SK-N-SH (cell line): ENCODE measurements at regions not wholly inside any gene's neighbourhood (a gene's known extent, or its start where the extent isn't known, plus 50 kb on each side); places are given as distances from the start of the nearest gene placed in this dataset.

Experiments used
- CHD2 ChIP-seq: fragments of 150-350 bp; IDR thresholded peaks from 2 replicates; pipeline ENCODE4 v1.6.1; 2018; ENCODE audit warnings: low read length; ENCODE audit not compliant: partially characterized antibody
- EZH2phosphoT487 ChIP-seq: fragments of 200-600 bp; sonication (generic); IDR thresholded peaks from 2 replicates; pipeline ENCODE4 v1.6.1; 2017; ENCODE audit warnings: low read depth, mixed run types, mild to moderate bottlenecking, antibody characterized with exemption, moderate library complexity, borderline replicate concordance
- FOSL2 ChIP-seq: IDR thresholded peaks from 2 replicates; pipeline ENCODE4 v1.4.0; 2012; ENCODE audit warnings: low read depth, mild to moderate bottlenecking, moderate library complexity, borderline replicate concordance
- MEF2A ChIP-seq: IDR thresholded peaks from 2 replicates; pipeline ENCODE4 v1.4.0; 2012; ENCODE audit warnings: low read depth, borderline replicate concordance
- PBX3 ChIP-seq: IDR thresholded peaks from 2 replicates; pipeline ENCODE4; 2012
- RAD21 ChIP-seq: IDR thresholded peaks from 2 replicates; pipeline ENCODE4 v1.6.1; 2012; ENCODE audit warnings: mild to moderate bottlenecking, low read length
- RCOR1 ChIP-seq: fragments of 150-350 bp; IDR thresholded peaks from 2 replicates; pipeline ENCODE4 v1.6.1; 2017; ENCODE audit warnings: antibody characterized with exemption, low read length
- REST ChIP-seq: IDR thresholded peaks from 2 replicates; pipeline ENCODE4 v1.6.1; 2012; ENCODE audit warnings: mild to moderate bottlenecking, low read depth, low read length, moderate library complexity
- RFX5 ChIP-seq: IDR thresholded peaks from 2 replicates; pipeline ENCODE4 v1.6.1; 2012; ENCODE audit warnings: mild to moderate bottlenecking, improper control_type of control experiment, low read length
- RXRA ChIP-seq: IDR thresholded peaks from 2 replicates; pipeline ENCODE4 v1.4.0; 2012; ENCODE audit warnings: low read depth, mild to moderate bottlenecking, borderline replicate concordance
- SMC3 ChIP-seq: IDR thresholded peaks from 2 replicates; pipeline ENCODE4 v1.6.1; 2012; ENCODE audit warnings: low read depth, low read length, improper control_type of control experiment
- USF1 ChIP-seq: IDR thresholded peaks from 2 replicates; pipeline ENCODE4 v1.4.0; 2012; ENCODE audit warnings: low read depth, borderline replicate concordance
- USF2 ChIP-seq: fragments of 150-350 bp; IDR thresholded peaks from 2 replicates; pipeline ENCODE4 v1.6.1; 2017; ENCODE audit warnings: antibody characterized with exemption, low read length, low read depth, borderline replicate concordance
- YY1 ChIP-seq: IDR thresholded peaks from 2 replicates; pipeline ENCODE4 v1.4.0; 2012; ENCODE audit warnings: low read depth, mild to moderate bottlenecking
- ZBTB33 ChIP-seq: IDR thresholded peaks from 2 replicates; pipeline ENCODE4 v1.4.0; 2012; ENCODE audit warnings: low read depth, borderline replicate concordance

- TF ChIP-seq RAD21 (no peak), PBX3 (peak; percentile 55; the same call in 1 of the 2 replicates), YY1 (no peak), EZH2phosphoT487 (no peak), RFX5 (no peak), RXRA (peak; percentile 53; the same call in 1 of the 2 replicates), ZBTB33 (no peak), SMC3 (no peak), CHD2 (no peak), FOSL2 (peak; percentile 24; the same call in 1 of the 2 replicates), MEF2A (peak; percentile 76), RCOR1 (no peak), USF2 (no peak), REST (no peak), USF1 (no peak)
These were observed 186.2 kb downstream of the POSTN start (continued) for GRCh38 chr13:37412241-37412921.
